CD4-positive, alpha-beta memory T cell (primary cell): ENCODE measurements at regions not wholly inside any gene's neighbourhood (a gene's known extent, or its start where the extent isn't known, plus 50 kb on each side); places are given as distances from the start of the nearest gene placed in this dataset.

Experiments
- CTCF ChIA-PET: fragments of 350-600 bp; sonication (Branson Sonifier 250); formaldehyde crosslinking; loops from one replicate; lab custom pipeline; 2021; ENCODE audit warnings: inconsistent platforms; ENCODE audit not compliant: partially characterized antibody; lab: Charles Lee
- POLR2A ChIA-PET: fragments of 350-600 bp; sonication (Branson Sonifier 250); formaldehyde crosslinking; loops from one replicate; lab custom pipeline; 2021; ENCODE audit not compliant: partially characterized antibody; lab: Charles Lee
- DNase-seq, 5 donors: peaks; one replicate each; pipeline versions ENCODE4 v3.0.0 to v3.0.0-alpha.2; 2020 to 2022; ENCODE audit warnings: mixed read lengths in 1 of 5
- H3K27ac ChIP-seq: one replicate; pipeline ENCODE4 v1.7.0; 2013; ENCODE audit warnings: low read depth, low read length
- H3K27me3 ChIP-seq: 2 replicates; pipeline ENCODE4 v1.7.0; 2013; ENCODE audit warnings: mild to moderate bottlenecking, low read length, moderate library complexity; ENCODE audit not compliant: insufficient read depth
- H3K36me3 ChIP-seq: 2 replicates; pipeline ENCODE4 v1.7.0; 2013; ENCODE audit warnings: mild to moderate bottlenecking, low read length, moderate library complexity; ENCODE audit not compliant: insufficient read depth
- H3K4me1 ChIP-seq: 2 replicates; pipeline ENCODE4 v1.7.0; 2013; ENCODE audit warnings: mild to moderate bottlenecking, low read length, moderate library complexity; ENCODE audit not compliant: insufficient read depth
- H3K4me3 ChIP-seq, 2 donors: one replicate each; pipeline ENCODE4 v1.7.0; 2013; ENCODE audit warnings: low read length in 2 of 2, mild to moderate bottlenecking in 1 of 2
- H3K9me3 ChIP-seq, 2 donors: one replicate each; pipeline ENCODE4 v1.7.0; 2013; ENCODE audit warnings: low read length in 2 of 2, control low read depth in 1 of 2; ENCODE audit not compliant: control insufficient read depth in 1 of 2
- H3K27ac Mint-ChIP-seq, 7 donors: one replicate each; pipeline ENCODE4 v1.8.0; 2020 to 2021; ENCODE audit warnings: mixed read lengths in 7 of 7, mild to moderate bottlenecking in 6 of 7, inconsistent platforms in 3 of 7, moderate library complexity in 3 of 7
- H3K27me3 Mint-ChIP-seq, 2 donors: one replicate each; pipeline ENCODE4 v1.8.0; 2020 to 2021; ENCODE audit warnings: mixed read lengths in 2 of 2
- H3K36me3 Mint-ChIP-seq, 2 donors: one replicate each; pipeline ENCODE4 v1.8.0; 2020 to 2021; ENCODE audit warnings: mixed read lengths in 2 of 2, inconsistent platforms in 1 of 2, mild to moderate bottlenecking in 1 of 2
- H3K4me1 Mint-ChIP-seq, 4 donors: one replicate each; pipeline ENCODE4 v1.8.0; 2020 to 2021; ENCODE audit warnings: mixed read lengths in 4 of 4, mild to moderate bottlenecking in 1 of 4
- H3K4me3 Mint-ChIP-seq, 8 donors: one replicate each; pipeline ENCODE4 v1.8.0; 2020 to 2021; ENCODE audit warnings: mixed read lengths in 8 of 8, mild to moderate bottlenecking in 7 of 8, moderate library complexity in 6 of 8, inconsistent platforms in 3 of 8
- H3K9me3 Mint-ChIP-seq, 8 donors: one replicate each; pipeline ENCODE4 v1.8.0; 2020 to 2021; ENCODE audit warnings: mixed read lengths in 8 of 8, mild to moderate bottlenecking in 5 of 8, inconsistent platforms in 3 of 8, moderate library complexity in 1 of 8
- intact Hi-C: fragments of 100-400 bp; cut with micrococcal nuclease; formaldehyde crosslinking; loops from one replicate; pipeline ENCODE4 v1.15.1; 2023

DNA sequence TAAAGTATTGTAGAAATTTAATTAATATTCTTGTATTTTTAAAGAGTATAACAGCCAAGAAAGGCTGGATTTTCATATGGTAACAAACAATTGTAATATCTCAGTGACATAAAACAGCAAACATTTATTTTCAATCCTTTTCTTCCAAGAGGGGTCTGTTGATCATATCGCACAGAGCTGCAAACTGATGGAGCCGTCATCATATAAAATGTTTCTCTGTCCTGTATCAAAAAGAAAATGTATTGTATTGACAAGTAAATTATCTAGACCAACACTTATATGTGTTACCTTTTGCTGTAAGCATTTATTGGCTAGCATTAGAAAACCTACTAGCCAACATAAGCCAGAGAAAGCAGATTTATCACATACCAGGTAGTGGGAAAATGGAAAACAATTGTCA, 2861.4 kb upstream of the PCDH20 start:
- Histone ChIP-seq H3K9me3 (no peaks in the 10 kb centered on the region), H3K36me3 (no peaks in the 10 kb centered on the region), H3K4me1 (no peaks in the 10 kb centered on the region), H3K4me3 (no peak overlapping the region), H3K27ac (no peak overlapping the region), H3K27me3 (no peaks in the 10 kb centered on the region)
- Mint-ChIP-seq H3K4me3 (no peak overlapping the region), H3K27ac (no peak overlapping the region), H3K27me3 (no peaks in the 10 kb centered on the region), H3K4me1 (no peaks in the 10 kb centered on the region), H3K36me3 (no peaks in the 10 kb centered on the region), H3K9me3 (peaks cover 0 to 23% (median 8%) of the 10 kb centered on the region in 8 donors)
- intact Hi-C loops = no loop called here
- POLR2A ChIA-PET = no interaction called here
- DNase-seq = no peak
- CTCF ChIA-PET = no interaction called here

GRCh38 chr13:64276232-64276631, 2860.6 kb upstream of the PCDH20 start:
- no peak overlapping the region for H3K27ac Mint-ChIP-seq
- intact Hi-C loops = no loop called here
- CTCF ChIA-PET = no interaction called here
- no peaks in the 10 kb centered on the region for H3K36me3 Mint-ChIP-seq
- Histone ChIP-seq H3K4me1 (no peaks in the 10 kb centered on the region), H3K27me3 (no peaks in the 10 kb centered on the region), H3K36me3 (no peaks in the 10 kb centered on the region), H3K27ac (no peak overlapping the region), H3K4me3 (no peak overlapping the region), H3K9me3 (no peaks in the 10 kb centered on the region)
- no peak for DNase-seq
- H3K27me3 Mint-ChIP-seq = no peaks in the 10 kb centered on the region
- H3K4me1 Mint-ChIP-seq = no peaks in the 10 kb centered on the region
- H3K4me3 Mint-ChIP-seq = no peak overlapping the region
- H3K9me3 Mint-ChIP-seq = peaks cover 0 to 18% (median 4%) of the 10 kb centered on the region in 8 donors
- POLR2A ChIA-PET = no interaction called here

DNA sequence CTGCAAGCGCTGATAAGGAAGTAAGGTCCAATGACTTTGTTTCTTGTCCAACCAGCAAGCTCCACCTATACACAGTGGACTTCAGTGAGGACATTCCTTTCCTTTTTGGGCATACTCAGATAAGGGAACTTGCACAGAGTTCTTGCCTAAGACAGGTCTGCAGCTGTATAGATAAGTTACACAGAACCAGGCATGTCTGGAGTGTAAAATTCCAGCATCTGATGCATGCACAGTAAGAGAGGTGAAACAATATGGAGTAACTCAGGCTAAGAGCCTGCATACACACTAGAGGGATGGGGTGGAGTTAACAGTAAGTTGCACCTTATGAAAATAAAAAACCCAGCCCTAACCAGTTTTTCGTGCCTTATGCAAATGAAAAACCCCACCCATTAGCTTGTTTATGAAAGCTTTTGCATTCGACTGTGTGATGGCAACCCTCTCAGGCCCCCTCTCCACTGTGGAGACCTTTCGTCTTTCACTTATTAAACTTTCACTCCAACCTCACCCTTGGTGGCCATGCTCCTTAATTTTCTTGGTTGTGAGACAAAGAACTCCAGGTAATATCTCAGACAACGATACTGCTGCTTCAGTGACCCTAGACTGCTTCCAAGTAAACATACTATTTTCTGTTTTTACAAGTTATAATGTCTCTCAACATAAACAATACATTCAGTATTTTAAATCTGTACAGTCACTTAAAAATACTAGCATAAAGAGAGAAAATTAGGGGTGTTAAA, 2859.0 kb upstream of the PCDH20 start:
- Histone ChIP-seq H3K9me3 (no peaks in the 10 kb centered on the region), H3K27me3 (no peaks in the 10 kb centered on the region), H3K4me1 (no peaks in the 10 kb centered on the region), H3K36me3 (no peaks in the 10 kb centered on the region), H3K4me3 (no peak overlapping the region), H3K27ac (no peak overlapping the region)
- Mint-ChIP-seq H3K36me3 (no peaks in the 10 kb centered on the region), H3K9me3 (peaks cover 0 to 8% (median 4%) of the 10 kb centered on the region in 8 donors), H3K27me3 (no peaks in the 10 kb centered on the region), H3K4me3 (no peak overlapping the region), H3K27ac (no peak overlapping the region), H3K4me1 (no peaks in the 10 kb centered on the region)
- no peak for DNase-seq
- ChIA-PET POLR2A (no interaction called here), CTCF (no interaction called here)
- intact Hi-C loops = no loop called here

- H3K4me1 ChIP-seq = no peaks in the 10 kb centered on the region
- no peaks in the 10 kb centered on the region for H3K27me3 ChIP-seq
- no peak overlapping the region for H3K27ac ChIP-seq
- CTCF ChIA-PET = no interaction called here
- no peak overlapping the region for H3K4me3 ChIP-seq
- Mint-ChIP-seq H3K4me3 (no peak overlapping the region), H3K27ac (no peak overlapping the region), H3K36me3 (no peaks in the 10 kb centered on the region), H3K27me3 (no peaks in the 10 kb centered on the region), H3K9me3 (peaks cover 0 to 15% (median 7%) of the 10 kb centered on the region in 8 donors), H3K4me1 (no peaks in the 10 kb centered on the region)
- no peak for DNase-seq
- intact Hi-C loops = no loop called here
- H3K9me3 ChIP-seq = no peaks in the 10 kb centered on the region
- POLR2A ChIA-PET = no interaction called here
- no peaks in the 10 kb centered on the region for H3K36me3 ChIP-seq
Measured at GRCh38 chr13:64273780-64274179, 2858.1 kb upstream of the PCDH20 start.

GRCh38 chr13:64272681-64273080, 2857.0 kb upstream of the PCDH20 start:
- no peaks in the 10 kb centered on the region for H3K36me3 Mint-ChIP-seq
- no peaks in the 10 kb centered on the region for H3K4me1 ChIP-seq
- H3K4me3 Mint-ChIP-seq = no peak overlapping the region
- H3K9me3 Mint-ChIP-seq = peaks cover 0 to 15% (median 7%) of the 10 kb centered on the region in 8 donors
- H3K9me3 ChIP-seq = no peaks in the 10 kb centered on the region
- no peak overlapping the region for H3K4me3 ChIP-seq
- POLR2A ChIA-PET = no interaction called here
- DNase-seq = no peak
- no peaks in the 10 kb centered on the region for H3K4me1 Mint-ChIP-seq
- CTCF ChIA-PET = no interaction called here
- H3K27ac ChIP-seq = no peak overlapping the region
- no peaks in the 10 kb centered on the region for H3K27me3 ChIP-seq
- no peak overlapping the region for H3K27ac Mint-ChIP-seq
- intact Hi-C loops = no loop called here
- H3K36me3 ChIP-seq = no peaks in the 10 kb centered on the region
- no peaks in the 10 kb centered on the region for H3K27me3 Mint-ChIP-seq

GRCh38 chr13:64266024-64266423, 2850.4 kb upstream of the PCDH20 start:
- no peak overlapping the region for H3K27ac ChIP-seq
- H3K4me3 Mint-ChIP-seq = no peak overlapping the region
- no peaks in the 10 kb centered on the region for H3K4me1 Mint-ChIP-seq
- ChIA-PET CTCF (no interaction called here), POLR2A (no interaction called here)
- H3K36me3 ChIP-seq = no peaks in the 10 kb centered on the region
- no peak overlapping the region for H3K4me3 ChIP-seq
- no peaks in the 10 kb centered on the region for H3K27me3 ChIP-seq
- no peak for DNase-seq
- no peaks in the 10 kb centered on the region for H3K27me3 Mint-ChIP-seq
- no peaks in the 10 kb centered on the region for H3K4me1 ChIP-seq
- intact Hi-C loops = no loop called here
- no peaks in the 10 kb centered on the region for H3K36me3 Mint-ChIP-seq
- H3K27ac Mint-ChIP-seq = no peak overlapping the region
- peaks cover 2 to 37% (median 12%) of the 10 kb centered on the region in 8 donors for H3K9me3 Mint-ChIP-seq
- no peaks in the 10 kb centered on the region for H3K9me3 ChIP-seq

- POLR2A ChIA-PET = no interaction called here
- Mint-ChIP-seq H3K27ac (no peak overlapping the region), H3K9me3 (peaks cover 2 to 38% (median 14%) of the 10 kb centered on the region in 8 donors), H3K4me1 (no peaks in the 10 kb centered on the region), H3K4me3 (no peak overlapping the region), H3K36me3 (no peaks in the 10 kb centered on the region), H3K27me3 (no peaks in the 10 kb centered on the region)
- Histone ChIP-seq H3K9me3 (no peaks in the 10 kb centered on the region), H3K4me1 (no peaks in the 10 kb centered on the region), H3K36me3 (no peaks in the 10 kb centered on the region), H3K27ac (no peak overlapping the region), H3K4me3 (no peak overlapping the region), H3K27me3 (no peaks in the 10 kb centered on the region)
- CTCF ChIA-PET = no interaction called here
- no peak for DNase-seq
- intact Hi-C loops = no loop called here
Measured at GRCh38 chr13:64263285-64263684, 2847.6 kb upstream of the PCDH20 start.
